ENCODE measurements at regions not wholly inside any gene's neighbourhood (a gene's known extent, or its start where the extent isn't known, plus 50 kb on each side); places are given as distances from the start of the nearest gene placed in this dataset.
"Not testable (repeated sequence)": the region's sequence is repeated elsewhere in the genome, so short reads cannot be mapped to it uniquely, and the experiment has no call there.

- Mint-ChIP-seq H3K4me3 (no peak overlapping the region), H3K4me1 (no peaks in the 10 kb centered on the region), H3K27me3 (peaks cover 15% of the 10 kb centered on the region), H3K27ac (no peak overlapping the region), H3K9me3 (peaks cover 15% of the 10 kb centered on the region), H3K36me3 (no peaks in the 10 kb centered on the region)
- no peak for ATAC-seq
Measured at GRCh38 chr9:71498691-71499090, 269.6 kb downstream of the CEMIP2 start.

- Mint-ChIP-seq H3K27me3 (peaks cover 41% of the 10 kb centered on the region), H3K9me3 (no peaks in the 10 kb centered on the region), H3K4me1 (no peaks in the 10 kb centered on the region), H3K4me3 (no peak overlapping the region), H3K36me3 (no peaks in the 10 kb centered on the region), H3K27ac (no peak overlapping the region)
- ATAC-seq, result peak; percentile 41
Measured at GRCh38 chr9:71490810-71491209, 277.5 kb downstream of the CEMIP2 start.

- Mint-ChIP-seq H3K36me3 (no peaks in the 10 kb centered on the region), H3K4me1 (no peaks in the 10 kb centered on the region), H3K27ac (no peak overlapping the region), H3K9me3 (no peaks in the 10 kb centered on the region), H3K27me3 (peaks cover 30% of the 10 kb centered on the region), H3K4me3 (no peak overlapping the region)
- ATAC-seq, result no peak
Measured at GRCh38 chr9:71487061-71487460, 281.3 kb downstream of the CEMIP2 start.

DNA sequence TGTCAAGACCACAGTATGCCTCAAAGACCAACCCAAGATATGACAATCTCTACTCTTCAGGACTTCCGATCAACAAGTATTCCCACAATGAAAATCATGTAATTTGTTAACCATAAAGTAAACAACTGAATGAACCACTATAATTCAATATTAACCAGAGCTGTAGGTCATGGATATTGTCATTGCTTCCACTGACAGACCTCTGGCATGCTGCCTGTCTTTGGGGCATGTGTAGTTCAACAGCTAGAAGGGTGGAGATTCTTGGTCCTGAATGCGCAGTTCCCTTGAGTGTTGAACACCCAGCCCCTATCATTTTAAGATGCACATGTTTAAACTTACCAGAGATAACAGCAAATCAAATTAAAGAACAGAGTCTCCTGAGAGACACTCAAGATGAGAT, 283.0 kb downstream of the CEMIP2 start:
- H3K4me3 Mint-ChIP-seq, result no peak overlapping the region
- H3K27me3 Mint-ChIP-seq, result peaks cover 30% of the 10 kb centered on the region
- H3K27ac Mint-ChIP-seq, result no peak overlapping the region
- H3K36me3 Mint-ChIP-seq, result no peaks in the 10 kb centered on the region
- no peak for ATAC-seq
- no peaks in the 10 kb centered on the region for H3K9me3 Mint-ChIP-seq
- no peaks in the 10 kb centered on the region for H3K4me1 Mint-ChIP-seq

- no peak overlapping the region for H3K4me3 Mint-ChIP-seq
- peaks cover 20% of the 10 kb centered on the region for H3K27me3 Mint-ChIP-seq
- ATAC-seq, result peak; percentile 81
- no peaks in the 10 kb centered on the region for H3K36me3 Mint-ChIP-seq
- no peaks in the 10 kb centered on the region for H3K4me1 Mint-ChIP-seq
- H3K27ac Mint-ChIP-seq, result no peak overlapping the region
- H3K9me3 Mint-ChIP-seq, result no peaks in the 10 kb centered on the region
Measured at GRCh38 chr9:71483436-71483835, 284.9 kb downstream of the CEMIP2 start.

GRCh38 chr9:71479621-71480020, 288.7 kb downstream of the CEMIP2 start:
- peaks cover 7% of the 10 kb centered on the region for H3K27me3 Mint-ChIP-seq
- no peaks in the 10 kb centered on the region for H3K4me1 Mint-ChIP-seq
- no peak overlapping the region for H3K27ac Mint-ChIP-seq
- ATAC-seq, result no peak
- H3K36me3 Mint-ChIP-seq, result no peaks in the 10 kb centered on the region
- H3K4me3 Mint-ChIP-seq, result no peak overlapping the region
- no peaks in the 10 kb centered on the region for H3K9me3 Mint-ChIP-seq

DNA sequence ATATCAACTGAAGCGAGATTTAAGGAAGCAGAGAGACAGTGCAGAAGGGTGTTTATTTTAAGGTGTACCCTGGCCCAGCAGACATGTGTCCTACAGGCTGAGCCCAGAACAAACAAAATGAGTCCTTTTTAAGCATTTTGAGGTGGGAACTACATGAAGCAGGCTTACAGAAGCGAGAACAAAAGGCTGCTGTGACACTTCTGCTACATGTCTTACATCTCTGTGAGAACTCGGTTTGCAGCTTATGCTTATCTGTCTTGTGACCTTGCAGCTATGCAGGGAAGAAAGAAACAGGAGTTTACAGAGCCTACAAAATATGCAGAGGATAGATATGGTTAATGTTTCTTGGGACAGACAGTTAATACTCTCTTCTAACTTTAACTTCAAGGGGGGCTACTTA, 295.9 kb downstream of the CEMIP2 start:
- H3K27me3 Mint-ChIP-seq, result peaks cover 52% of the 10 kb centered on the region
- no peak for ATAC-seq
- no peaks in the 10 kb centered on the region for H3K9me3 Mint-ChIP-seq
- H3K4me3 Mint-ChIP-seq, result no peak overlapping the region
- H3K4me1 Mint-ChIP-seq, result no peaks in the 10 kb centered on the region
- no peak overlapping the region for H3K27ac Mint-ChIP-seq
- H3K36me3 Mint-ChIP-seq, result no peaks in the 10 kb centered on the region

DNA sequence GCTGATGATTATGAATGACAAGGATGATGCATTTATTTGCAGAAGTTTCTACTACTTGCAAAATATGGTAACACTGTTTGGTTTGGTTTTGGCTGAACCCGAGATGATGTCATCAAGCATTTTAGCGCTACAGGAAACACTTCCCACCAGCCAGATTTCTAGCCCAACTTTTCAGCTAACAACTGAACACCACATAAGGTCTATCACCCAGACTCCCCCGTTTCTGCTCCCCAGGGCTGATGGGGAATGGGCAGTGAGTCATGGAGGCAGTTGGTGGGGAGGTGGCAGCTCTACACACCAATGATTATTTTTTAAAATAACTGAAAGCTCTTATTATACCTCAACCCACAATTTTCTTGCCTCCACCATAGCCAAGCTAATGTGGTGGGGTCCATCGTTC, 302.9 kb downstream of the CEMIP2 start:
- H3K27ac Mint-ChIP-seq, result no peak overlapping the region
- peaks cover 4% of the 10 kb centered on the region for H3K27me3 Mint-ChIP-seq
- ATAC-seq, result no peak
- no peaks in the 10 kb centered on the region for H3K36me3 Mint-ChIP-seq
- no peaks in the 10 kb centered on the region for H3K4me1 Mint-ChIP-seq
- no peaks in the 10 kb centered on the region for H3K9me3 Mint-ChIP-seq
- H3K4me3 Mint-ChIP-seq, result no peak overlapping the region

DNA sequence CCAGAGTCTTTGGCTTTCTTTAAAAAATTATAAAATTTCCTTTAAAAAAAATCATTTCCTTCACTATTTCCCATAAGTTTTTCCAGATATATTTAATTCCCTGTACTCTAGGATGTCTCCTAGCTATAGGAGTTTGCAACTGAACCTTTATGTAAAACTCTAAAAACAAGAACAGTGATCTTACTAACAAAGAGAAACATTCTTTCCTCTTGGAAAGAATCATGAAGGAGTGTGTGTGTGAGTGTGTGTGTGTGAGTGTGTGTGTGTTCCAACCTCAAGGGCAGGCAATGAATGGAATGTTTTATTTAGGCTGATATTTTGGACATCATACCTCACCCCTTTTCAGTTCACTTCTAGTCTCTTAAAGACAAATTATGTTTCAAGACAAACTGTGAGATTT, 309.2 kb downstream of the CEMIP2 start:
- no peak for ATAC-seq
- no peaks in the 10 kb centered on the region for H3K36me3 Mint-ChIP-seq
- H3K27ac Mint-ChIP-seq, result no peak overlapping the region
- H3K9me3 Mint-ChIP-seq, result no peaks in the 10 kb centered on the region
- H3K4me1 Mint-ChIP-seq, result no peaks in the 10 kb centered on the region
- H3K4me3 Mint-ChIP-seq, result no peak overlapping the region
- no peaks in the 10 kb centered on the region for H3K27me3 Mint-ChIP-seq

DNA sequence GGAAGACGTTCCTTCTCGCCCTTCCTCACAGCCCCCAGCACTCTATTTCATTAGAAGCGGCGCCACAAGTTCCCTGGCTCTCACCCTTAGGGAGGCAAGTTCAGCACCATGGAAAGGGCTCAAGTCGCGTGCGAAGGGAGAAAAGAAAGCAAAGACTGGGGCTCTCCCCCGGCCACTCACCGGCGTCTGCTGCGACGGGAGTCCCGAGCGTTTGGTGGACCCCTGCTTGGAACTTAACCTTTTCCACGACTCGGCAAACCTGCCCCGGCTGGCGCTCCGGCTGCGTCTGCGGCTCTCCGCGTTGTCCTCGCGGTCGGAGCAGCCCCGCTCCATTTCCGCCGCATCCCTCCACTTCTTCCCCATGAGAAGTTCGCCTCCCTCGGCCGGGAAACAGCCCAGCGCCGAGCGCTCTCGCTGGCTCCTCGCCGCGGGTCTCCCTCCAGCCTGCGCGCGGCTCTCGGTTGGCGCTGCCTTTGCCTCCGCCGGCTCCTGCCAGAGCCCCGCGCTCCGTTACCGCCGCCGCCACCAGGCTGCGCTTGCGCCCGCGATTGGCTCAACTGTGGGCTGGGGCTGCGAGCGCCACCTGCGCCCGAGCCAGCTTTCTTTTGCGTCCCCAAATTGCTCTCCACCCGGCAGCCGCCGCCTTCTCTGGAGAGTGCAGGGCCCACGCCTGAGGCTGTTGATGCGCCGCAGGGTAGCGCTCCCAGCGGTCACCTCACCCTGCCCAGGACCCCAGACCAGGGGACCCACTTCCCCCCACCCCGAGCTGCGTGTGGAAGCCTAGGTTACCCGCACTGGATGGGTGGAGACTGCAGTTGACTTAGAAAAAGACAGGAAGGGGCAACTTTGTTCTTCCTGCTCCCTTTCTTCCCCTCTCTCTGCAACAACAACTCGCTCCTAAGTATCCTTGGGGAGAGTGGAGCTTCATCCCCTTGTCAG, 321.6 kb downstream of the CEMIP2 start:
- Mint-ChIP-seq H3K4me3 (peak overlapping the region; percentile 62), H3K27me3 (peaks cover 50% of the 10 kb centered on the region), H3K36me3 (no peaks in the 10 kb centered on the region), H3K4me1 (peaks cover 14% of the 10 kb centered on the region), H3K9me3 (peaks cover 4% of the 10 kb centered on the region), H3K27ac (no peak overlapping the region)
- ATAC-seq, result peak; percentile 75

DNA sequence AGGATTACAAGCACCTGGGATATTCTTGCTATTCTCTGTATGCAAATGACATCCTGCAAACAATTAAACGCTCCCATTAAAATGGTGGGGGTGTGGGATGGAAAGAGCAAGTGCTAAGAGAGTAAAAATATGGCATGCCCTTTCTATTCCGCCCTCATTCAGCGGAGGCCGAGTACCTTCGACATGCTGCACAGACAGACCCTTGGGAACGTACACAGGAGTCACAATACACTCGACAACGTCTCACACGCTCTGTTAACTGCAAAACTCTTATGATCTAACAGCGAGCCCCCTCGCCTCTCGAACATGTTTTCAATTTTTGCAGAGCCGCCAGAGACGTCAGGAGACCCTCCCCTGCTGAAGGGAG, 322.2 kb downstream of the CEMIP2 start:
- no peak overlapping the region for H3K27ac Mint-ChIP-seq
- H3K27me3 Mint-ChIP-seq, result peaks cover 50% of the 10 kb centered on the region
- H3K9me3 Mint-ChIP-seq, result peaks cover 2% of the 10 kb centered on the region
- peaks cover 14% of the 10 kb centered on the region for H3K4me1 Mint-ChIP-seq
- ATAC-seq, result no peak
- no peaks in the 10 kb centered on the region for H3K36me3 Mint-ChIP-seq
- H3K4me3 Mint-ChIP-seq, result peak overlapping the region; percentile 62

GRCh38 chr9:71442937-71443336, 321.5 kb upstream of the TRPM3 start:
- Mint-ChIP-seq H3K4me3 (no peak overlapping the region), H3K27ac (no peak overlapping the region), H3K9me3 (no peaks in the 10 kb centered on the region), H3K27me3 (peaks cover 42% of the 10 kb centered on the region), H3K4me1 (peaks cover 14% of the 10 kb centered on the region), H3K36me3 (no peaks in the 10 kb centered on the region)
- no peak for ATAC-seq

DNA sequence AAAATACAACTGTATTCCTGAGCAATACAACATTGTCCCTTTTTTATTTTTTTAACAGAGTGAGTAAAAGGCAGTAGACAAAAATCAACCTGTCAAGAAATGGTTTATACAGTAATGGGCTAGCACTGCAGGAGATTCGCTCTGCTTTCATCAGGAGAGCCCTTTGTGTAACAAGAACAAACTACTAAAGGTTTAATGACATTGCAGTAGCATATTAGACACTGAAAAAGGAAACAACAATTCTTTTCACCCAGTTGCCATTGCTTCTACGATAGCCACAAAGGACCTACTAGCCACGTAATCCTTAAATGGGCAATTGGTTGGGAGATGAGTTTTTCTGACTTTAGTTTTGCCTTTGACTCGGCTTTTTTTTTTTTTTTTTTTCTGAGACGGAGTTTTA, 319.8 kb upstream of the TRPM3 start:
- no peak overlapping the region for H3K4me3 Mint-ChIP-seq
- no peak for ATAC-seq
- H3K27me3 Mint-ChIP-seq, result peaks cover 25% of the 10 kb centered on the region
- H3K36me3 Mint-ChIP-seq, result no peaks in the 10 kb centered on the region
- H3K27ac Mint-ChIP-seq, result no peak overlapping the region
- H3K9me3 Mint-ChIP-seq, result no peaks in the 10 kb centered on the region
- H3K4me1 Mint-ChIP-seq, result peaks cover 2% of the 10 kb centered on the region

- Mint-ChIP-seq H3K27ac (no peak overlapping the region), H3K27me3 (no peaks in the 10 kb centered on the region), H3K9me3 (no peaks in the 10 kb centered on the region), H3K4me3 (no peak overlapping the region), H3K4me1 (no peaks in the 10 kb centered on the region), H3K36me3 (no peaks in the 10 kb centered on the region)
- ATAC-seq, result no peak
Measured at GRCh38 chr9:71431931-71432330, 310.5 kb upstream of the TRPM3 start.

GRCh38 chr9:71407341-71407740, 285.9 kb upstream of the TRPM3 start:
- not testable (repeated sequence) for H3K4me1 Mint-ChIP-seq, H3K27ac Mint-ChIP-seq, H3K4me3 Mint-ChIP-seq, H3K27me3 Mint-ChIP-seq, H3K36me3 Mint-ChIP-seq, ATAC-seq
- peaks cover 11% of the 10 kb centered on the region for H3K9me3 Mint-ChIP-seq

- Mint-ChIP-seq H3K27ac (no peak overlapping the region), H3K9me3 (no peaks in the 10 kb centered on the region), H3K4me3 (no peak overlapping the region), H3K27me3 (no peaks in the 10 kb centered on the region), H3K36me3 (no peaks in the 10 kb centered on the region), H3K4me1 (no peaks in the 10 kb centered on the region)
- ATAC-seq, result no peak
Measured at GRCh38 chr9:71403106-71403505, 281.7 kb upstream of the TRPM3 start.
